ENCODE measurements at regions not wholly inside any gene's neighbourhood (a gene's known extent, or its start where the extent isn't known, plus 50 kb on each side); places are given as distances from the start of the nearest gene placed in this dataset.

DNA sequence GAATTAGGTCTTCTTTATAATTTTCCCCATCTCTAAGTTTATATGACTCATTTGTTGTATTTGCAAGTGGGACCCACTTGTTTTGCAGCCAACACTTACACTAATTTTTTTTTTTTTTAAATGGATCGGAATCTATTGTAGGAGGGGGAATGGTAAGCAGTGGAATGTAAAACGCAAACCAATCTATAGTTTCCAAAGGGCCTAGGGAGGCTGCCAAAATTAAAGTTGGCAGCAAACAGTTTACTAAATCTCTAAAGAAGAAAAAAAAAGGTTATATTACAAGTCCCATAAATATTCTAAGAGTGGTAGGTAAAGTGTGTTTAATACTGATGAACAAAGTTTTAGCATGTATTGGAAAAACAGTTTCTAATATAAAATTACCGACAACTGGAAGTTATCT is 416.8 kb upstream of the SALL1 start:
- TF ChIP-seq, protein P1, sequence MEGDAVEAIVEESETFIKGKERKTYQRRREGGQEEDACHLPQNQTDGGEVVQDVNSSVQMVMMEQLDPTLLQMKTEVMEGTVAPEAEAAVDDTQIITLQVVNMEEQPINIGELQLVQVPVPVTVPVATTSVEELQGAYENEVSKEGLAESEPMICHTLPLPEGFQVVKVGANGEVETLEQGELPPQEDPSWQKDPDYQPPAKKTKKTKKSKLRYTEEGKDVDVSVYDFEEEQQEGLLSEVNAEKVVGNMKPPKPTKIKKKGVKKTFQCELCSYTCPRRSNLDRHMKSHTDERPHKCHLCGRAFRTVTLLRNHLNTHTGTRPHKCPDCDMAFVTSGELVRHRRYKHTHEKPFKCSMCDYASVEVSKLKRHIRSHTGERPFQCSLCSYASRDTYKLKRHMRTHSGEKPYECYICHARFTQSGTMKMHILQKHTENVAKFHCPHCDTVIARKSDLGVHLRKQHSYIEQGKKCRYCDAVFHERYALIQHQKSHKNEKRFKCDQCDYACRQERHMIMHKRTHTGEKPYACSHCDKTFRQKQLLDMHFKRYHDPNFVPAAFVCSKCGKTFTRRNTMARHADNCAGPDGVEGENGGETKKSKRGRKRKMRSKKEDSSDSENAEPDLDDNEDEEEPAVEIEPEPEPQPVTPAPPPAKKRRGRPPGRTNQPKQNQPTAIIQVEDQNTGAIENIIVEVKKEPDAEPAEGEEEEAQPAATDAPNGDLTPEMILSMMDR (IDR thresholded peaks at IDR 0.05; ENCODE audit: poor library complexity) = no peak
- no peak for TF ChIP-seq EZH2 (IDR thresholded peaks at IDR 0.05; ENCODE audit: borderline replicate concordance)
- no peak for TF ChIP-seq EZH2phosphoT487 (IDR thresholded peaks at IDR 0.05; ENCODE audit: low read depth, severe bottlenecking, unreplicated experiment)
